H9 (cell line): ENCODE measurements at regions not wholly inside any gene's neighbourhood (a gene's known extent, or its start where the extent isn't known, plus 50 kb on each side); places are given as distances from the start of the nearest gene placed in this dataset.

Source experiments
- DNase-seq: peaks from one replicate; pipeline ENCODE4 v3.0.0-alpha.2; 2017
- H2AFZ ChIP-seq: one replicate; pipeline ENCODE4 v1.6.1; 2013; ENCODE audit warnings: mild to moderate bottlenecking, low read length, control low read depth, moderate library complexity
- H2AK5ac ChIP-seq: 2 replicates; pipeline ENCODE4 v1.6.1; 2013; ENCODE audit warnings: low read length, control low read depth, mixed read lengths; ENCODE audit not compliant: insufficient read length
- H2BK120ac ChIP-seq: one replicate; pipeline ENCODE4 v1.6.1; 2013; ENCODE audit warnings: low read depth, mild to moderate bottlenecking, low read length, control low read depth, inconsistent platforms; ENCODE audit not compliant: poor library complexity, severe bottlenecking
- H2BK12ac ChIP-seq: 2 replicates; pipeline ENCODE4 v1.6.1; 2013; ENCODE audit warnings: low read length, control low read depth, mixed read lengths, low read depth; ENCODE audit not compliant: insufficient read length
- H2BK15ac ChIP-seq: 2 replicates; pipeline ENCODE4 v1.6.1; 2013; ENCODE audit warnings: low read depth, low read length, control low read depth
- H2BK20ac ChIP-seq: one replicate; pipeline ENCODE4 v1.6.1; 2013; ENCODE audit warnings: low read depth, mild to moderate bottlenecking, low read length, control low read depth, inconsistent platforms; ENCODE audit not compliant: poor library complexity, severe bottlenecking
- H2BK5ac ChIP-seq: 2 replicates; pipeline ENCODE4 v1.6.1; 2013; ENCODE audit warnings: low read length, control low read depth, mixed read lengths; ENCODE audit not compliant: insufficient read length
- H3K14ac ChIP-seq: 2 replicates; pipeline ENCODE4 v1.6.1; 2013; ENCODE audit warnings: low read length, control low read depth; ENCODE audit not compliant: insufficient read depth
- H3K18ac ChIP-seq: 2 replicates; pipeline ENCODE4 v1.6.1; 2013; ENCODE audit warnings: low read depth, mild to moderate bottlenecking, mixed read lengths, low read length, control low read depth; ENCODE audit not compliant: insufficient read length
- H3K23ac ChIP-seq: 2 replicates; pipeline ENCODE4 v1.6.1; 2013; ENCODE audit warnings: low read length, control low read depth, mixed read lengths, low read depth; ENCODE audit not compliant: insufficient read length
- H3K23me2 ChIP-seq: 2 replicates; pipeline ENCODE4 v1.6.1; 2013; ENCODE audit warnings: low read depth, mild to moderate bottlenecking, mixed read lengths, low read length, control low read depth; ENCODE audit not compliant: insufficient read length, poor library complexity, severe bottlenecking
- H3K27ac ChIP-seq: 2 replicates; pipeline ENCODE4 v1.5.1; 2013; ENCODE audit warnings: low read length, control low read depth, mixed read lengths, low read depth; ENCODE audit not compliant: insufficient read length
- H3K27me3 ChIP-seq: 2 replicates; pipeline ENCODE4 v1.6.1; 2013; ENCODE audit warnings: low read length, control low read depth, inconsistent platforms; ENCODE audit not compliant: insufficient read depth
- H3K4ac ChIP-seq: 2 replicates; pipeline ENCODE4 v1.6.1; 2013; ENCODE audit warnings: low read depth, mild to moderate bottlenecking, control low read depth, inconsistent platforms, low read length, moderate library complexity
- H3K4me1 ChIP-seq: 2 replicates; pipeline ENCODE4 v1.6.1; 2013; ENCODE audit warnings: low read length, control low read depth, inconsistent platforms; ENCODE audit not compliant: insufficient read depth
- H3K4me2 ChIP-seq: 2 replicates; pipeline ENCODE4 v1.6.1; 2013; ENCODE audit warnings: low read length, control low read depth, mixed read lengths; ENCODE audit not compliant: insufficient read length, insufficient read depth
- H3K56ac ChIP-seq: 2 replicates; pipeline ENCODE4 v1.6.1; 2013; ENCODE audit warnings: low read depth, mild to moderate bottlenecking, mixed read lengths, low read length, control low read depth; ENCODE audit not compliant: insufficient read length
- H3K79me1 ChIP-seq: 2 replicates; pipeline ENCODE4 v1.6.1; 2013; ENCODE audit warnings: low read depth, mild to moderate bottlenecking, moderate library complexity, low read length, control low read depth, inconsistent platforms; ENCODE audit not compliant: insufficient read depth, poor library complexity, severe bottlenecking
- H3K79me2 ChIP-seq: 2 replicates; pipeline ENCODE4 v1.6.1; 2013; ENCODE audit warnings: low read length, control low read depth, inconsistent platforms; ENCODE audit not compliant: insufficient read depth
- H3K9ac ChIP-seq: 2 replicates; pipeline ENCODE4 v1.6.1; 2013; ENCODE audit warnings: low read length, control low read depth, mixed read lengths; ENCODE audit not compliant: insufficient read length; ENCODE audit errors: extremely low read depth
- H3K9me3 ChIP-seq: one replicate; pipeline ENCODE4 v1.6.1; 2013; ENCODE audit warnings: low read depth, low read length, inconsistent platforms; ENCODE audit not compliant: control insufficient read depth
- H3T11ph ChIP-seq: one replicate; pipeline ENCODE4 v1.6.1; 2013; ENCODE audit warnings: mild to moderate bottlenecking, low read length, control low read depth, inconsistent platforms
- H4K20me1 ChIP-seq: one replicate; pipeline ENCODE4 v1.6.1; 2013; ENCODE audit not compliant: control insufficient read depth, insufficient read length, insufficient read depth
- H4K5ac ChIP-seq: 2 replicates; pipeline ENCODE4 v1.6.1; 2013; ENCODE audit warnings: low read depth, mild to moderate bottlenecking, mixed read lengths, low read length, control low read depth; ENCODE audit not compliant: insufficient read length
- H4K8ac ChIP-seq: replicated peaks from 2 replicates; pipeline ENCODE4 v1.6.1; 2013; ENCODE audit warnings: low read length, control low read depth, mixed read lengths, low read depth; ENCODE audit not compliant: insufficient read length
- H4K91ac ChIP-seq: 2 replicates; pipeline ENCODE4 v1.6.1; 2013; ENCODE audit warnings: low read depth, mild to moderate bottlenecking, moderate library complexity, mixed read lengths, low read length, control low read depth; ENCODE audit not compliant: insufficient read length
- H3K27ac Mint-ChIP-seq, 3 experiments: 2 replicates in 2 of 3; 3 replicates in 1 of 3; pipeline ENCODE4 v1.8.0; 2020 to 2021; ENCODE audit warnings: mixed read lengths in 3 of 3, mild to moderate bottlenecking in 1 of 3, moderate library complexity in 1 of 3
- H3K27me3 Mint-ChIP-seq: 2 replicates; pipeline ENCODE4 v1.8.0; 2021; ENCODE audit warnings: low read depth, mild to moderate bottlenecking, moderate library complexity, mixed read lengths
- H3K36me3 Mint-ChIP-seq, 3 experiments: 2 replicates in 2 of 3; 3 replicates in 1 of 3; pipeline ENCODE4 v1.8.0; 2020 to 2021; ENCODE audit warnings: low read depth in 3 of 3, mixed read lengths in 3 of 3; ENCODE audit not compliant: insufficient read depth in 1 of 3
- H3K4me1 Mint-ChIP-seq, 2 experiments: 2 replicates each; pipeline ENCODE4 v1.8.0; 2020; ENCODE audit warnings: mixed read lengths in 2 of 2
- H3K4me3 Mint-ChIP-seq, 2 experiments: 2 replicates in 1 of 2; 3 replicates in 1 of 2; pipeline ENCODE4 v1.8.0; 2020 to 2021; ENCODE audit warnings: mild to moderate bottlenecking in 2 of 2, mixed read lengths in 2 of 2, moderate library complexity in 1 of 2
- H3K9me3 Mint-ChIP-seq, 2 experiments: 2 replicates in 1 of 2; 3 replicates in 1 of 2; pipeline ENCODE4 v1.8.0; 2020; ENCODE audit warnings: mild to moderate bottlenecking in 2 of 2, mixed read lengths in 2 of 2, moderate library complexity in 1 of 2
- CTCF ChIP-seq: fragments of 200-600 bp; sonication (generic); conservative IDR thresholded peaks from 3 replicates; pipeline ENCODE4 v1.8.0; 2021; ENCODE audit warnings: antibody characterized with exemption, mild to moderate bottlenecking
- WGBS: extraction: QIAGEN DNeasy Blood & Tissue Kit; methylation state at CpG from one replicate; pipeline ENCODE4 v1.1.7; 2013; ENCODE audit warnings: missing lambda C conversion rate, low lambda C conversion rate, mixed read lengths; ENCODE audit not compliant: insufficient read length; ENCODE audit errors: extremely low coverage; 5-methylcytosine and 5-hydroxymethylcytosine counted together

- Histone ChIP-seq H2BK120ac (no peak overlapping the region), H4K8ac (no peak overlapping the region), H4K91ac (no peak overlapping the region), H3K14ac (no peak overlapping the region), H4K5ac (no peak overlapping the region), H3K79me1 (no peaks in the 10 kb centered on the region), H3K79me2 (no peaks in the 10 kb centered on the region), H2AFZ (no peak overlapping the region), H3K4me1 (peaks cover 3% of the 10 kb centered on the region; the same call in 1 of the 2 replicates), H3K56ac (no peak overlapping the region), H2BK5ac (no peak overlapping the region), H3K23me2 (no peaks in the 10 kb centered on the region), H3K9ac (no peak overlapping the region), H4K20me1 (no peaks in the 10 kb centered on the region), H3K23ac (no peak overlapping the region), H3T11ph (no peak overlapping the region), H2AK5ac (no peak overlapping the region), H3K4me2 (no peak overlapping the region), H3K4ac (no peak overlapping the region), H2BK20ac (no peak overlapping the region), H2BK12ac (no peak overlapping the region), H3K27me3 (no peaks in the 10 kb centered on the region), H3K27ac (no peak overlapping the region), H3K9me3 (no peaks in the 10 kb centered on the region), H3K18ac (no peak overlapping the region), H2BK15ac (no peak overlapping the region)
- Mint-ChIP-seq H3K27me3 (no peaks in the 10 kb centered on the region), H3K9me3 (no peaks in the 10 kb centered on the region), H3K4me3 (no peak overlapping the region), H3K36me3 (no peaks in the 10 kb centered on the region), H3K4me1 (peaks cover 7 to 12% of the 10 kb centered on the region in 2 experiments), H3K27ac (no peak overlapping the region)
- no peak for TF ChIP-seq CTCF
- WGBS = no CpG with 5 or more reads among the region's 11 CpGs
- DNase-seq = no peak
These were observed 269.2 kb downstream of the FIGN start for GRCh38 chr2:163466331-163467250.
